HT1080 (cell line): ENCODE measurements at regions not wholly inside any gene's neighbourhood (a gene's known extent, or its start where the extent isn't known, plus 50 kb on each side); places are given as distances from the start of the nearest gene placed in this dataset.
A peak's percentile ranks its signal among the peaks of the same experiment; 100 is the strongest.

Source experiments
- DNase-seq: peaks from one replicate; pipeline ENCODE4 v3.0.0-alpha.2; 2015; ENCODE audit warnings: low read depth

DNA sequence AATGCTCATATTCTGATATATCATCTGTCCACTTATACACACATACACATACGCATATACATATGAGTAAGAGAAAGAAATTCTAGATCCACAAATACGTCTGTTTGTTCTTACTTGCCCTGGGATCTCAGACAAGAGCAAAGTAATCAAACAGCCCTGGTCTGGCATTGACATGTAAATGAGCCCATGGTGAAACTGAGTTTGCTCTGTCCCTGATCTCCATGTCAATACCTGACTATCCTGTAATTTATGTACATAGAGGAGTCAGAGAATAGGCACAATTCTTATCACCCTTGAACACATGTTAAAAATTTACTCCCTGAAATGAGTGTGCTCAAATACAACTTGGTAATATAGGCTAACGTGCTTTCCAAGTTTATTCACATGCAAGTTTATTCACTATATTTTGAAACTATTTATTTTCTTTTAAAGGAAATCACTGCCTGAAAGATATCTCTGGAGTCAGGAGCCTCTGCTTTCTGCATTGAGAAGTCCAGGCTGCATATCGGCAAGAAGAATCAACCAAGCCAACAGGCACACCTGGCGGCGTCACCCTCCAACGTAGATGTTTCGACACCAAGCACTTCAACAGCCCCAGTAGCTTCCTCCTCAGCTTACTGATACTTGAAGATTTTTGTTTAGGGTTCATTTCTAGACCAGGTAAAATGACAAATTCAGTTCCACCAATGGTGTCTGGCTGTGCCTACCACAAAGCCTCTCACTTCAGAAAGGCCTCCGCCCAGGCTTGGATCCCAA is 100.6 kb downstream of the CMPK2 start:
- DNase-seq = no peak

DNA sequence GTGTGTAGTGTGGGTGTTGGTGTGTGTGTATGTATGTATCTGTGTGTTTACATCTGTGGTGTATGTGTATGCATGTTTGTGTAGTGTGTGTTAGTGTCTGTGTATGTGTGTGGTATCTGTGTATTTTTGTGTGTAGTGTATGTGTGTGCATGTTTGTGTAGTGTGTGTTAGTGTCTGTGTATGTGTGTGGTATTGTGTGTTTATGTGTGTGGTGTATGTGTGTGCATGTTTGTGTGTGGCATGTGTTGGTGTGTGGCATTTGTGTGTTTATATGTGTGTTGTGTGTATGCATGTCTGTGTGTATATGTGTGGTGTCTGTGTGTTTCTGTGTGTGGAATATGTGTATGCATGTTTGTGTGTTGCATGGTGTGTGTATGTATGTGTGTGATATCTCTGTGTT is 96.4 kb downstream of the CMPK2 start:
- no peak for DNase-seq

DNA sequence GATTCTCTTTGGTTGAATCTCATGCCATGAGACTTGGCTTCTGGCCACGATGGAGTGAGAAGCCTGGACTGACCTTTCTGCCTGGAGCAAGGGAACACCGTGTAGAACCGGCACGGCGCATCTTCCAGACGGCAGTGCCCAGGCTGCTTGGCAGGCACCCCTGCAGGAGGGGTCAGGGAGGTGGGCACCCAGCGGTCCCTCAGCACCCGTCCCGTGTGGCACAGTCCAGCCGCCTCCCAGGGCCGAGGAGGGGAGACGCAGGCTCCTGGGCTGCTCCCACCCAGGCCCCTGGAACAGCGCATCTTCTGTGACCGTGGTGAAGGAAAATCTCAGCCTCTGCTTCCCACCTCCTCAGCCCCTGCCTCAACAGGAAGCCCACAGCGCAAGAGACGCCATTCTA is 95.7 kb downstream of the CMPK2 start:
- no peak for DNase-seq

DNA sequence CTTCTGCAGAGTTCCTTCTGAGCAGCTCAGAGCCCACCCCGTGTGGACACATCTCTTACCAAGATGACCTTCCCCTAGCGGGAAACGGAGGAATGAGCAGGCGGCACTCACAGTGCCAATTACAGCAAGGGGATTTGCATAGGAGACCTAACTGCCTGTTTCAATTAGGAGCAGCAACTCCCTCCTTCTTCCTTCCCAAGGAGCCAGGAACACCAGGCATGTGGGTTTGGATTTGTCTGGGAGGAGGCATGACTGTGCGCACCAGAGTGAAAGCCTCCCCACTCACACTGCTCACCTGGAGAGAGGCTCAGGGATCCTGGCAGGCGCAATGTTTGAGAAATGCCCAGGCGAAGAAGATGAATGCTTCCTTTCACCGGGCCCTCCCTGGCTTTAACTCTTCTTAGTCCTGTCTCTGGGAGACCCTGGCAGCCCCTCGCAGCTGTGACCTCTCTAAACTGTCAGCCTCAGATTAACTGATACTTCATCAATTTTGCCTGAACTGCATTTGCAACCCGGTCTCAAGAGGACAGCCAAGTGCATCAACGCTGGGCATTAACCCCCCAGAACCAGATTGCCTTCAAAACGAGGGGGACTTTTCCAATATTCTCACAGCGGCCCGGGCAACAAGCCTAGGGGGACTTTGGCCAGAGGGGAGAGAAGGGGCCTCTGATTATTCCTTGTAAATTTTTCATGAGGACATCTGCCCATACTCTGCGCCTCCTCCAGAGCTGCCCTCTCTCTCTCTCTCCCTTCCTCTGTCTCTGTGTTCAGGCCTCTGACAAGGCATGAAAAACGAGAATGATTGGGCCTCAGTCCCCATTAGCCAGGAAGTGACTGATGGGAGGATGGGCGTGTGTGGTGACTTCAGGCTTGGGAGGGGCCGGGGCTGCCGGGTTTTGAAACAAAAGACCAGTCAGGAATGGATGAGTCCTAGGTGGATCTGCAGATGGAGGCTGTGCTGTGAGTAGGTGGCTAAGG is 93.8 kb downstream of the CMPK2 start:
- peak; percentile 56 for DNase-seq

DNA sequence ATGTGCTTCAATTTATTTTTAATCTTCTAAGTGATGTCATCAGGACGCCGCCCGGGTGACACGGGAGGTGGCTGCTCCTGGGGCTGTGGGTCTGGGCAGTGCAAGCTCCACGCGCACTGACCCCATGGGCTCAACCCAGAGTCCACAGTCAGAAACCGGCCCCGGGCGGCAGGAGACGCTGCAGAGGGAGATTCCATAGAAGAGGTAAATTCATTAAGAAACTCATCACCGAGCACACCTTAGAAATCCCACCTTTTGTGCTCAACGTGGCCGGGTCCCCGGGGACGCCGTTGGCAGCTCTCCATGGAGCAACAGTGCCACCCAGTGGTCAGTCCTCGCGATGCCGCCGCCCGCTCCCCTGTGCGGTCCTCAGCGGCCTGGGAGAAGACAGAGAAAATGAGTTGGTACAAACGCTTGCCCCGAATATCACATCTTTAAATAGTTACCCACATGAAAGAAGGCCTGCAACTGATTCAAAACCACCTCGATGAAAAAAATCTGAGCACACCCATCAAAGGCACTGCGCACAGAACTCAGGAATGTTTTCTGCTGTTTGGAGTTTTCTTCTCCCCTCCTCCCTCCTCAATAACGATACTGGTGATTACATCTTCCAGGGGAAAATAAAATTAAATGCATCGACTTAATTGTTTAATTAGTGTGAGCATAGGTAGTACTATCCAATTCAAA is 92.6 kb downstream of the CMPK2 start:
- DNase-seq = peak; percentile 52

DNA sequence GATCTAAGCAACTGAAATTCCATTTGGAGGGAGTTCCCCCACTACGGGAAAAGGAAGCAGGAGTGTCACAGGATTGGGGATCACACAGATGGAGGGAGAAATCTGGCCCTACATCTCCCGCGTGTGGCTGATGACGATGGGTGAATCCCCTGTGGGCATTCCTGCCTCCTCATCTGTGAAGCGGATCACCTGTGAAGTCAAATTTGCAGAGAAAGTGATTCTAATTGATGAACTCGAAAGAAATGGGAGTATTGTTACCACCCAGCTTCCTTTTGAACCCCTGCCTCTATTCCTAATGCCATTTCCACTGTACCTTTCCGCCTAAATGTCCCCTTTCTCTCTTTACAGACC is 92.0 kb downstream of the CMPK2 start:
- no peak for DNase-seq

DNA sequence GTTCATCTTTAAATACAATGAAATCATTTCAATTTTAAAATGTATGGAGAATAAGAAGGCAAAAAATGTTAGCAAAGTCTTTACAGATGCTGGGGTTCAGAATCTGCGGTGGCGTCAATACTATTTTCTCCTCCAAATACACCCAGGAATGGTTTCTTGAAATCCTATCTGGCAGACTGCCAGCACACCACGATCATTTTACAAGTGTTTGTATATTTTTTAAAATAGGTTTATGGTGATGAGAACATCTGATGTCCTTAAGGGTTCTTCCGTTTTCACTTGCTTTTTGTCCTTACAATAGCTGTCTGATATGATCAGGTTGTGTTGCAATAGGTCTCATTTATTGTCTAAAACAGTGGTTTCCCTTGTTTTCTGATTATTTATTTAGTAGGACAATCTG is 89.6 kb downstream of the CMPK2 start:
- DNase-seq = no peak

DNA sequence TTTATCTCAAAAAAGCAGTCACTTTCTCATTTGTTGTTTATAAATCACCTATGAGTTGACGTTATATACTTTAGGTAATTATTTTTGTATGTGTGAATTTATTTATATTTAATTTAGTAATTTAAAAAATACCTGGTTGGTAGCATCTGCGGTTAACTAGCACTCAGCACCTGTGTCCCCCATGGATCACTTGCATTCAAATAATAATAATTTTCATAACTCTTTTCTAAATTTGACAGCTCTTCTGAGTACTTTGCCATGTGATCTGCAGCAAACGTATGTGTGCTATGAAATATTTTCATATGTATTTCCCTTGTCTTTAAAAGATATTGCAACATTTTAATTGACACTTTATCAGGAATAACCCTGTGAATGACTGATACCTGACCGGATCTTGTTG is 88.1 kb downstream of the CMPK2 start:
- no peak for DNase-seq

DNA sequence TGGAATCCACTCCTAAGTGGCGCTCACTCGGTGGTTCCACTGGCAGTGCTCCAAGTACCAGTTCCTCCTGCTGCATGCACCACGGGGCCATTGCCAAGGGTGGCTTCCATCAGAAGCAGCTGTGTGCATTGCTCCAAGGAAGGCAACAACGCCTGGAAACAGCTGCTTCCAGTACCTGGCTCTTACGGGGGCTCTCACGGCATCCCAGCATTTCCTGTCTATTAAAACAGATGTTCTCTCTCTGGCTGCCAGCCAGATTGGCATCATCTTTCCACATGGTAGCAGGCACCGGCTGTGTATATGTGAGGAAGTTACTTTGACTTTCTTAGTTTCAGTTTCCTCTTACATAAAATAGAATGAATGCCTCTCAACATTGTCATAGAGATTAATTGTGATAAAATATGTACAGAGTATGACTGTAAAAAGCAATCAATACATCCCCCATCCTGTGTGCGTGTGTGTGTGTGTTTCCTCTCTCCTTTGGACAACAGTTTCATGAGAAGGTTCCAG is 84.9 kb downstream of the CMPK2 start:
- DNase-seq = peak; percentile 47

DNA sequence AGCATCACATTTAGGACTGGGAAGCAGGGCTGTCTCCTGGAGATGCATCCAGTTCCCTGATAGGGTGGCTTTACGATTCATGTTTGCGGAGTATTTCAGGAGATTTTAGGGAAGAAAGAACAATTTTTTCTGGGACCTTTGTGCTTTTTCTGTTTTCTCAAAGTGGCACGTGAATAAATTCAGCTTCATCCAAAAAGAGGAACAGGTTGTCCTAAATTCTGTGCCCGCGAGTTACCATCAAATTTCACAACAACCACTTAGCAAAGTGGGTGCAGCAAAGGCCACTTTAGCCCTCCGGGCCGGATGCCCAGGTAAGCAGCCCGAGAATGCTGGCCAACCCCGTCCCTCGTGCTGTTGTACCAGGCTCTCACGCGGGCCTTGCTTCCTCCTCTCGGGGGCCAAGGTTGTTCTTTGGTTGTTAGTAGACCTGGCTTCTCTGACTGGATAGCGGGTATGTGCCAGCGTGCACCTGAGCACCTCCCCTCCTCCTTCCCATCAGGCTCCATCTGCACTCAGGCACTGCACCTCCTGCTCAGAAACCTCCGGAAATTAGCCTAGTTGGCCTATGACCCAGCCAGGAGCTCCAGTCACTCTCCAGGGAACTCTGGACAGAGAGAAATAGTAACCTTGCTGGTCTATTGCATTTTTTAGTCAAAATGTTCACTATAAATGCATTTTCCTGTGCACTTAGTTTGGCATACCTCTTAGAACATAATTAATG is 83.0 kb downstream of the CMPK2 start:
- no peak for DNase-seq

DNA sequence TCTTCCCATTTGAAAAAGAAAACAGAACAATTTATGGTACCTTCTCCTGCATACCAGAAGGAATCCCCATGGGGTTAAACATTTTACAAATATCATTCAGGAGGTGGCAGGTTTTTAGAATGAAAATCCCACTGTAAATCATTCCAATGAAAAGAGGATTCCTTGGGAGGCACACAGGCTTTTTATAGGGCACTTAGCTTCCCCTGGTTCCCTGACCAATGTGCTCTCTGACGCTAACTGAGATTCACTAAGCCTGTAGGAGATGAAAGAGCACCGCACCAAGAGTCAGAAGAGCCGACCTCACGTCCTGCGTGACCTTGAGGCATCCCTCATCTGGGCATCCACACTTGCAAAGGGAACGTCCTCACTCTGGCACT is 82.5 kb downstream of the CMPK2 start:
- no peak for DNase-seq

DNA sequence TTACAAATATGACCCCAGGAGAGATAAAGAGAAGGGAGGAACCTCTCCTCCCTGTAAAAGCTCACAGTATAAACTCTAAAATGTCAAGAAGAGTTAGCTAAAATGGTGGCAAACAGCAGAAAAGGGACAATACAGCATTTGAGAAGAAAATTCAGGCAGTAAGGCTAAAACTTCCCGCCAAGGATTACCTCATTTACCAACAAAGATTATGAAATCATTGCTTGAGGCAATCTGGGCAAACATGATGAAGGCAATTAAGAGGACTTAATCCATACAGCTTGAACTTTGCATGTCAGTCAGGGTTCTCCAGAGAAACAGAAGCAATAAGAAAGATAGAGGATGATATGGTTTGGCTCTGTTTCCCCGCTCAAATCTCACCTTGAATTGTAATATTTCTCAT is 81.4 kb downstream of the CMPK2 start:
- no peak for DNase-seq

DNA sequence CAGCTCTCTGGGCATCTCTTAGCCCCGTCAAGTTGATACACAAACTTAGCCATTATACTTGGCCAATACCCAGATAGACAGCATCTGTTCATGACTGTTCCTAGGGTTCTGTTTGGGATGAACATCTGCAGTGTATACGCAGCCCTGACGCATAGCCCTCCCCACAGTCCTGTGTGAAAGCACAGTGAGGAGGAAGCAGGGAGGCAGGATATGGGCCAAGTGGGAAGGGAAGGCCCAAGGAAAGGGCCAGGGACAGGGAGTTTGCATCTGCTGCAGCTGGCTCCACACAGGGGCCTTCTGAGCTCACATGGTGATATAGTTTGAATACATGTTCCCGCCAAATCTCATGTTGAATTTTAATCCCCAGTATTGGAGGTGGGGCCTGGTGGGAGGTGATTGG is 80.2 kb downstream of the CMPK2 start:
- peak; percentile 17 for DNase-seq

DNA sequence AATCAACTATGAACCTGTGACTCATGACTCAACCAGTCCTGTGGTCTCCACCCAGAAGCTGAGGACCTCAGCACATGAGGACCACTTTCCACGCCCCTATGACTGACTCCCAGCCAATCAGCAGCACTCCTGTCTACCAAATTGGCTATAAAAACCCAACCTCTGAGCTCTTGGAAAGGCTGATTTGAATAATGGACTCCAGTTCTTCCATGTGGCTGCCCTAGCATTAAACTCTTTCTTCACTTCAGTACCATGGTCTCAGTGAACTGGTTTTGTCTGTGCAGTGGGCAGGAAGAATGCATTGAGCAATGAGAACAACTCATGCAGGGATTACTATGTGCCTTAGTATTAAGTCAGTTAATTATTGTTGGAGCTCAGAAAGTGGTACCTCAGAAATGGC is 78.3 kb downstream of the CMPK2 start:
- peak; percentile 26 for DNase-seq

DNA sequence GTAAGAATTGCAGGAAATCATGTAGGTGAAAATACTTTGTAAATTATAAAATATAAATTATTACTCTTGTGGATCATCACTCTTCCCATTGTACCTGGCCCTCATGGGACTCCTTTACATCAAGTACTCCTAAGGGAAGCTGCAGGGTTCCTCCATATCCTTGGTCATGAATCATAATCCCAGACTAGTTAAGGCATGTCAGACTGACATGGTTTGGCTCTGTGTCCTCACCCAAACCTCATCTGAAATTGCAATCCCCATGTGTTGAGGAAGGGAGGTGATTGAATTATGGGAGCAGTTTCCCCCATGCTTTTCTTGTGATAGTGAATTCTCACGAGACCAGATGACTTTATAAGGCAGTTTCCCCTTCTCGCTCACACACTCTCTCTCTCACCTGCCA is 77.1 kb downstream of the CMPK2 start:
- DNase-seq = no peak

DNA sequence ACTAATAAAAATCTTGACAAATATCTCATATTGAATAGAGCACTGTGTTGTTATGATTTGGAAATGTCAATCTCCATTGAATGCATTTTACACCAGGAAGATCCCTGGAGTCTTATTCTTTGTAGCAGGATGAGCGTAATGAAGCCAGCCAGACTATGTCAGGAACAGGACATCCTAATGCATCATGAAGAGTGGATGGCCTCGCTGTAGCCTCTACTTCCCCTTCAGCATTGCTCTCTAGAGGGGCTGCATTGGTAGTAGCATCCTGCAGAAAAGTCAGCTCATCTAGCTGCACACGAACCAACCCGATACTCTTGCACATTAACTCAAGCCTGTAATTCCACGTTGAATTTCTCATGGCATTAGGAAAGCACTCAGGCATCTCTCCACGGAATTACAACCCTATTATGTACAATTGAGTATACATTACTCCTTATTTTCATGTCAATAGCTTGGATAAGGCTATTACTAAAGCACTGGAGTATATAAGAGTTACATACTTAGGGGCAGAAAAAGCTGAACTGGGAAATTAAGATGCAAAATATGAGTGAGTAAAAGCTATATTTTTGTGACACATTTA is 76.1 kb downstream of the CMPK2 start:
- no peak for DNase-seq

DNA sequence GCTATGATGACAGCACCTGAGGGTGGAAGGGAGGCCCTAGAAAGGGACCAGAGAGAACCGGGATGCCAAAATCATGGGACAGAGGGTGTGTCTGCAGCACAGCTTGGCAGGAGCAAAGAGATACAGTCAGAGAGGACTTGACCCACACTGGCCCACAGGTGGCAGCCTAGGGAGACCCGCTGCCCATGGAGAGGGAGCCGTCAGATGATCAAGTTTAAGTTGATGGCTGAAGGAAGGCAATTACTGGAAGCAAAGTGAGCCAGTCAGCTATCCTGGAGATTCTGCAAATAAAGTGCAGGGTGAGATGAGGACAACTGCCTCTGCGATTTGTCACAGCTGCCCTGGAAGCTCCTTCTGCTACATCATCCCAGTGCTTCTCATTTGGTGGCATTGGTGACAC is 74.0 kb downstream of the CMPK2 start:
- DNase-seq = peak; percentile 26

DNA sequence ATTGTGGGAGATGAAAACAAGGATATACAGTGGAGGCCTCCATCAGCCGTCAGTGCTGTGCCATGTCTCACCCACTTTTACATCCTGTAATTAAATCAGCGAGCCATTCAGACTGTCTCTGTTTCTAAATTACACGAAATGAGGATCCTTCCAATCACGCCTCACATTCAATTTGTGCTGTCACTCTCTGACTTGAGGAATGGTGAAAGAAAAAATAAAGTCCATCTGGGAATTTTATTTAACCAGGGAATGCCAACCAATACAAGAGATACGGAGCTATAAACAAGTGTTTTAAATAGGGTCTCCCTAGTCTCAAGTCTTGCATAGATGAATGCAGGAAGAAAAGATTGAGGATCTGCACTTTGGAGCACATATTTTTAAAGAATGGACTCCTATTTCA is 72.8 kb downstream of the CMPK2 start:
- DNase-seq = no peak

DNA sequence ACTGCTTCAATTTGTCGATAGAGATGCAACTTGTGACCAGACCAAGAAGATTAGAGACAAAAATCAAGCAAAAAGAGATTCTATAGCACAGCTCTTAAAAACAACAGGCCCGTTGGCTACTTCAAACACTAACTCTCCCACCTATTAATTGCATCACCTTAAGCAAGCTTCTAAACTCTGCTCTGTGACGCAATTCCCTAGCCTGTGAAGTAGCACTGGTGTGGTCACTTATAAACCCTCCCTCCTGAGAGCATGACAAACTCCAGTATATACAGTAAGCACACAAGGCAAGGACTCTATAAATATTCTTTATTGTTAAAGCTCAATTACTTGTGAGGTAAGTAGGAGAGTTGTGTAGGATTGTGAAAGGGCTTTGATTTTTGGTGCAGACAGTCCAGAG is 72.3 kb downstream of the CMPK2 start:
- DNase-seq = peak; percentile 10

DNA sequence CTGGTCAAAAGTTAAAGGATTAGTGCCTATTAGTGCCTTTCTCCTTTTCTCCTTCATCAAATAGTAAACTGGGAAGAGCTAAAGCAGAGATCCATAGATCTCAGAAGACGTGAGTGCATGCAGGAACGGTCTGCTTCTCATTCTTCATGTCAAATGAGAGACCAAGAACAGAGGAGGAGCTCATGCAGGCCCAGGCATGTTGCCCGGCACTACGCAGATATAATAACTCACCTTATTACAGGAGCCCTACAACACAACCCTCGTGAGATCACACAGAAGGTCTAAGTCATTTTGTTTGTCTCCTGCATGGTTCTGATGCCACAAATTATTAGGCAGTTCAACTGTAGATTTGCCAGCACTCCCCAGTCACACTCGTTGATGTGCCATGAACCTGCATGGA is 71.8 kb downstream of the CMPK2 start:
- DNase-seq = no peak

DNA sequence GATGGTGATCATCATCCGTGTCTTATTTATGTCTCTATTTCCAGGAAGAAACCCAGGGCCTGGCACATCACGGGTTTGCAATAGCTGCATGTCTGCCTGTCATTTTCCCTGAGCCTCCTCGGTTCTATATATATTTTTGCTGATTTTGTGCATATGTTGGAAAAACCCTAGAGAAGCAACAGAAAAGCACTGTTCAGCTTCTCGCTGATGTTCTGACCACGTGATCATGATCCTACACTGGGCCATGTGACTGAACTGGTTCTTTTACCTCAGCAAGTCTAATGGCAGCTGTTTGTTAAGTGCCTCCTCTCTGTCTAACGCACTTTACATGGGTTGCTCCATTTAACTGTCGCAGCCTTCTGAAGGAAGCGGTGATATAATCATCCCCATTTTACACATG is 71.3 kb downstream of the CMPK2 start:
- DNase-seq = no peak
